ENCODE measurements at regions not wholly inside any gene's neighbourhood (a gene's known extent, or its start where the extent isn't known, plus 50 kb on each side); places are given as distances from the start of the nearest gene placed in this dataset.

- no peaks in the 10 kb centered on the region for H3K9me3 ChIP-seq (ENCODE audit: low read length)
- no peaks in the 10 kb centered on the region for H3K4me1 ChIP-seq (ENCODE audit: insufficient read depth, low read length)
- H3K4me3 ChIP-seq (ENCODE audit: low read depth in 1 of 2, low read length in 2 of 2) = no peak overlapping the region
- H3K9ac ChIP-seq (ENCODE audit: low read length) = no peak overlapping the region
- no peak overlapping the region for H3K27ac ChIP-seq (ENCODE audit: low read depth, low read length)
- H3K27me3 ChIP-seq (ENCODE audit: control insufficient read depth in 1 of 2, insufficient read depth in 2 of 2, low read length in 2 of 2) = no peaks in the 10 kb centered on the region
- H3K36me3 ChIP-seq (ENCODE audit: insufficient read depth, low read length) = no peaks in the 10 kb centered on the region
Observed at GRCh38 chr7:12127455-12127854, 83.6 kb upstream of the TMEM106B start.

GRCh38 chr7:12130609-12131008, 80.5 kb upstream of the TMEM106B start:
- H3K4me3 ChIP-seq (ENCODE audit: low read depth in 1 of 2, low read length in 2 of 2) = no peak overlapping the region
- no peak overlapping the region for H3K27ac ChIP-seq (ENCODE audit: low read depth, low read length)
- H3K36me3 ChIP-seq (ENCODE audit: insufficient read depth, low read length) = no peaks in the 10 kb centered on the region
- no peaks in the 10 kb centered on the region for H3K4me1 ChIP-seq (ENCODE audit: insufficient read depth, low read length)
- H3K9me3 ChIP-seq (ENCODE audit: low read length) = no peaks in the 10 kb centered on the region
- no peak overlapping the region for H3K9ac ChIP-seq (ENCODE audit: low read length)
- no peaks in the 10 kb centered on the region for H3K27me3 ChIP-seq (ENCODE audit: control insufficient read depth in 1 of 2, insufficient read depth in 2 of 2, low read length in 2 of 2)

GRCh38 chr7:12131122-12131521, 80.0 kb upstream of the TMEM106B start:
- no peak overlapping the region for H3K27ac ChIP-seq (ENCODE audit: low read depth, low read length)
- H3K4me3 ChIP-seq (ENCODE audit: low read depth in 1 of 2, low read length in 2 of 2) = no peak overlapping the region
- no peaks in the 10 kb centered on the region for H3K4me1 ChIP-seq (ENCODE audit: insufficient read depth, low read length)
- no peaks in the 10 kb centered on the region for H3K27me3 ChIP-seq (ENCODE audit: control insufficient read depth in 1 of 2, insufficient read depth in 2 of 2, low read length in 2 of 2)
- no peaks in the 10 kb centered on the region for H3K36me3 ChIP-seq (ENCODE audit: insufficient read depth, low read length)
- no peak overlapping the region for H3K9ac ChIP-seq (ENCODE audit: low read length)
- H3K9me3 ChIP-seq (ENCODE audit: low read length) = no peaks in the 10 kb centered on the region

GRCh38 chr7:12133865-12134264, 77.2 kb upstream of the TMEM106B start:
- Histone ChIP-seq H3K4me3 (ENCODE audit: low read depth in 1 of 2, low read length in 2 of 2) (no peak overlapping the region), H3K36me3 (ENCODE audit: insufficient read depth, low read length) (no peaks in the 10 kb centered on the region), H3K9ac (ENCODE audit: low read length) (no peak overlapping the region), H3K9me3 (ENCODE audit: low read length) (no peaks in the 10 kb centered on the region), H3K4me1 (ENCODE audit: insufficient read depth, low read length) (no peaks in the 10 kb centered on the region), H3K27me3 (ENCODE audit: control insufficient read depth in 1 of 2, insufficient read depth in 2 of 2, low read length in 2 of 2) (no peaks in the 10 kb centered on the region), H3K27ac (ENCODE audit: low read depth, low read length) (no peak overlapping the region)

GRCh38 chr7:12136523-12136922, 74.6 kb upstream of the TMEM106B start:
- H3K9me3 ChIP-seq (ENCODE audit: low read length) = no peaks in the 10 kb centered on the region
- no peaks in the 10 kb centered on the region for H3K36me3 ChIP-seq (ENCODE audit: insufficient read depth, low read length)
- H3K4me1 ChIP-seq (ENCODE audit: insufficient read depth, low read length) = no peaks in the 10 kb centered on the region
- H3K27me3 ChIP-seq (ENCODE audit: control insufficient read depth in 1 of 2, insufficient read depth in 2 of 2, low read length in 2 of 2) = no peaks in the 10 kb centered on the region
- H3K4me3 ChIP-seq (ENCODE audit: low read depth in 1 of 2, low read length in 2 of 2) = no peak overlapping the region
- no peak overlapping the region for H3K27ac ChIP-seq (ENCODE audit: low read depth, low read length)
- no peak overlapping the region for H3K9ac ChIP-seq (ENCODE audit: low read length)

- Histone ChIP-seq H3K4me3 (ENCODE audit: low read depth in 1 of 2, low read length in 2 of 2) (no peak overlapping the region), H3K27ac (ENCODE audit: low read depth, low read length) (no peak overlapping the region), H3K9ac (ENCODE audit: low read length) (no peak overlapping the region), H3K4me1 (ENCODE audit: insufficient read depth, low read length) (no peaks in the 10 kb centered on the region), H3K27me3 (ENCODE audit: control insufficient read depth in 1 of 2, insufficient read depth in 2 of 2, low read length in 2 of 2) (no peaks in the 10 kb centered on the region), H3K9me3 (ENCODE audit: low read length) (no peaks in the 10 kb centered on the region), H3K36me3 (ENCODE audit: insufficient read depth, low read length) (no peaks in the 10 kb centered on the region)
Observed at GRCh38 chr7:12137283-12137682, 73.8 kb upstream of the TMEM106B start.

GRCh38 chr7:12138421-12138820, 72.7 kb upstream of the TMEM106B start:
- H3K4me1 ChIP-seq (ENCODE audit: insufficient read depth, low read length) = no peaks in the 10 kb centered on the region

GRCh38 chr7:12139416-12139815, 71.7 kb upstream of the TMEM106B start:
- no peak overlapping the region for H3K27ac ChIP-seq (ENCODE audit: low read depth, low read length)

More at GRCh38 chr7:12138421-12138820, 72.7 kb upstream of the TMEM106B start:
- no peaks in the 10 kb centered on the region for H3K27me3 ChIP-seq (ENCODE audit: control insufficient read depth in 1 of 2, insufficient read depth in 2 of 2, low read length in 2 of 2)
- H3K9ac ChIP-seq (ENCODE audit: low read length) = no peak overlapping the region
- H3K27ac ChIP-seq (ENCODE audit: low read depth, low read length) = no peak overlapping the region
- no peaks in the 10 kb centered on the region for H3K9me3 ChIP-seq (ENCODE audit: low read length)
- H3K4me3 ChIP-seq (ENCODE audit: low read depth in 1 of 2, low read length in 2 of 2) = no peak overlapping the region
- H3K36me3 ChIP-seq (ENCODE audit: insufficient read depth, low read length) = no peaks in the 10 kb centered on the region

GRCh38 chr7:12146813-12147212, 64.3 kb upstream of the TMEM106B start:
- H3K9me3 ChIP-seq (ENCODE audit: low read length) = no peaks in the 10 kb centered on the region
- H3K4me1 ChIP-seq (ENCODE audit: insufficient read depth, low read length) = no peaks in the 10 kb centered on the region

More at GRCh38 chr7:12139416-12139815, 71.7 kb upstream of the TMEM106B start:
- Histone ChIP-seq H3K9ac (ENCODE audit: low read length) (no peak overlapping the region), H3K4me1 (ENCODE audit: insufficient read depth, low read length) (no peaks in the 10 kb centered on the region), H3K4me3 (ENCODE audit: low read depth in 1 of 2, low read length in 2 of 2) (no peak overlapping the region), H3K27me3 (ENCODE audit: control insufficient read depth in 1 of 2, insufficient read depth in 2 of 2, low read length in 2 of 2) (no peaks in the 10 kb centered on the region), H3K36me3 (ENCODE audit: insufficient read depth, low read length) (no peaks in the 10 kb centered on the region), H3K9me3 (ENCODE audit: low read length) (no peaks in the 10 kb centered on the region)

GRCh38 chr7:12152196-12152918, 58.7 kb upstream of the TMEM106B start:
- H3K4me3 ChIP-seq (ENCODE audit: low read depth in 1 of 2, low read length in 2 of 2) = no peak overlapping the region
- no peaks in the 10 kb centered on the region for H3K36me3 ChIP-seq (ENCODE audit: insufficient read depth, low read length)
- no peaks in the 10 kb centered on the region for H3K27me3 ChIP-seq (ENCODE audit: control insufficient read depth in 1 of 2, insufficient read depth in 2 of 2, low read length in 2 of 2)
- no peaks in the 10 kb centered on the region for H3K9me3 ChIP-seq (ENCODE audit: low read length)
- H3K27ac ChIP-seq (ENCODE audit: low read depth, low read length) = no peak overlapping the region
- no peak overlapping the region for H3K9ac ChIP-seq (ENCODE audit: low read length)
- no peaks in the 10 kb centered on the region for H3K4me1 ChIP-seq (ENCODE audit: insufficient read depth, low read length)

More at GRCh38 chr7:12146813-12147212, 64.3 kb upstream of the TMEM106B start:
- no peak overlapping the region for H3K9ac ChIP-seq (ENCODE audit: low read length)
- no peak overlapping the region for H3K27ac ChIP-seq (ENCODE audit: low read depth, low read length)
- H3K4me3 ChIP-seq (ENCODE audit: low read depth in 1 of 2, low read length in 2 of 2) = no peak overlapping the region
- no peaks in the 10 kb centered on the region for H3K27me3 ChIP-seq (ENCODE audit: control insufficient read depth in 1 of 2, insufficient read depth in 2 of 2, low read length in 2 of 2)
- H3K36me3 ChIP-seq (ENCODE audit: insufficient read depth, low read length) = no peaks in the 10 kb centered on the region

GRCh38 chr7:12154119-12154518, 57.0 kb upstream of the TMEM106B start:
- H3K36me3 ChIP-seq (ENCODE audit: insufficient read depth, low read length) = no peaks in the 10 kb centered on the region

GRCh38 chr7:12157517-12157916, 53.6 kb upstream of the TMEM106B start:
- Histone ChIP-seq H3K27me3 (ENCODE audit: control insufficient read depth in 1 of 2, insufficient read depth in 2 of 2, low read length in 2 of 2) (no peaks in the 10 kb centered on the region), H3K27ac (ENCODE audit: low read depth, low read length) (no peak overlapping the region), H3K9ac (ENCODE audit: low read length) (no peak overlapping the region), H3K36me3 (ENCODE audit: insufficient read depth, low read length) (no peaks in the 10 kb centered on the region), H3K9me3 (ENCODE audit: low read length) (no peaks in the 10 kb centered on the region), H3K4me3 (ENCODE audit: low read depth in 1 of 2, low read length in 2 of 2) (no peak overlapping the region), H3K4me1 (ENCODE audit: insufficient read depth, low read length) (no peaks in the 10 kb centered on the region)

More at GRCh38 chr7:12154119-12154518, 57.0 kb upstream of the TMEM106B start:
- Histone ChIP-seq H3K27me3 (ENCODE audit: control insufficient read depth in 1 of 2, insufficient read depth in 2 of 2, low read length in 2 of 2) (no peaks in the 10 kb centered on the region), H3K9me3 (ENCODE audit: low read length) (no peaks in the 10 kb centered on the region), H3K9ac (ENCODE audit: low read length) (no peak overlapping the region), H3K4me3 (ENCODE audit: low read depth in 1 of 2, low read length in 2 of 2) (no peak overlapping the region), H3K4me1 (ENCODE audit: insufficient read depth, low read length) (no peaks in the 10 kb centered on the region), H3K27ac (ENCODE audit: low read depth, low read length) (no peak overlapping the region)

All from muscle layer of colon (tissue), 2 donors.